HCT116 (cell line): ENCODE measurements at regions not wholly inside any gene's neighbourhood (a gene's known extent, or its start where the extent isn't known, plus 50 kb on each side); places are given as distances from the start of the nearest gene placed in this dataset.

Experiments used
- ATAC-seq: fragments of 200-7000 bp; cut with Tn5 transposase; 2 replicates; pipeline ENCODE4 v1.9.1; 2020; ENCODE audit warnings: mild to moderate bottlenecking, moderate library complexity
- BruUV-seq: library from RNA; stranded (reverse); fragments of 400-500 nt; replicated peaks from 2 replicates; lab custom pipeline; 2021; lab: Mats Ljungman, UMichigan
- CTCF ChIA-PET: fragments of 300-600 bp; sonication (Branson Sonifier 250); formaldehyde crosslinking; loops from one replicate; lab custom pipeline; 2021; ENCODE audit warnings: antibody characterized with exemption; lab: Charles Lee
- POLR2A ChIA-PET: fragments of 300-600, 350-600 bp; sonication (Branson Sonifier 250); formaldehyde crosslinking; loops from one replicate; lab custom pipeline; 2021; ENCODE audit warnings: antibody characterized with exemption; lab: Charles Lee
- RAD21 ChIA-PET, 2 experiments: fragments of 300-600 bp; sonication (Branson Sonifier 250); formaldehyde crosslinking; loops; one replicate each; lab custom pipeline; 2023; ENCODE audit warnings: low total read pairs in 2 of 2; ENCODE audit not compliant: uncharacterized antibody in 2 of 2, unreplicated experiment in 2 of 2, low non-redundant PET in 1 of 2; lab: Charles Lee
- DNase-seq: peaks from one replicate; pipeline ENCODE4 v3.0.0-alpha.2; 2010; ENCODE audit warnings: low read depth, low spot score
- H2AFZ ChIP-seq: fragments of 200-600 bp; shearing (Covaris generic), sonication (generic); 2 replicates; pipeline ENCODE4 v1.6.1; 2017; ENCODE audit warnings: low read depth, mixed run types, mixed read lengths, antibody characterized with exemption, low read length; ENCODE audit not compliant: poor library complexity, severe bottlenecking
- H3K27ac ChIP-seq: 2 replicates; pipeline ENCODE4 v1.5.1; 2012; ENCODE audit warnings: low read depth, low read length
- H3K27me3 ChIP-seq: fragments of 200-600 bp; sonication (generic); 2 replicates; pipeline ENCODE4 v1.6.1; 2016; ENCODE audit warnings: mixed run types, low read length, mixed read lengths; ENCODE audit not compliant: insufficient read depth
- H3K36me3 ChIP-seq, 2 experiments: fragments of 200-500 bp in 1 of 2; fragments of 200-600 bp in 1 of 2; sonication (Bioruptor generic) in 1 of 2; sonication (generic) in 1 of 2; 2 replicates each; pipeline versions ENCODE4 v1.5.1 to v1.6.1; 2014 to 2016; ENCODE audit warnings: low read length in 2 of 2, inconsistent platforms in 1 of 2, mixed read lengths in 1 of 2, mixed run types in 1 of 2; ENCODE audit not compliant: insufficient read depth in 2 of 2, control insufficient read depth in 1 of 2
- H3K4me1 ChIP-seq, 2 experiments: fragments of 200-600 bp in 1 of 2; sonication (generic) in 1 of 2; 2 replicates each; pipeline versions ENCODE4 v1.5.1 to v1.6.1; 2012 to 2017; ENCODE audit warnings: low read length in 2 of 2, inconsistent platforms in 1 of 2, mild to moderate bottlenecking in 1 of 2, mixed read lengths in 1 of 2, mixed run types in 1 of 2, moderate library complexity in 1 of 2; ENCODE audit not compliant: insufficient read depth in 2 of 2, control insufficient read depth in 1 of 2
- H3K4me2 ChIP-seq: fragments of 200-600 bp; sonication (generic); 2 replicates; pipeline ENCODE4 v1.6.1; 2017; ENCODE audit warnings: mixed run types, low read length, mixed read lengths
- H3K4me3 ChIP-seq, 2 experiments: fragments of 200-600 bp in 1 of 2; sonication (generic) in 1 of 2; replicated peaks in 1 of 2; 2 replicates each; pipeline ENCODE4 v1.5.1; 2011 to 2016; ENCODE audit warnings: low read length in 2 of 2, control low read depth in 1 of 2, low read depth in 1 of 2, mild to moderate bottlenecking in 1 of 2, mixed read lengths in 1 of 2, mixed run types in 1 of 2
- H3K79me2 ChIP-seq: fragments of 200-600 bp; sonication (generic); 2 replicates; pipeline ENCODE4 v1.6.1; 2017; ENCODE audit warnings: mild to moderate bottlenecking, mixed run types, low read length, moderate library complexity, mixed read lengths; ENCODE audit not compliant: insufficient read depth
- H3K9ac ChIP-seq: fragments of 200-600 bp; sonication (generic); 2 replicates; pipeline ENCODE4 v1.6.1; 2016; ENCODE audit warnings: low read length, mixed read lengths
- H3K9me2 ChIP-seq: fragments of 200-600 bp; sonication (generic), shearing (Covaris generic); 2 replicates; pipeline ENCODE4 v1.6.1; 2017; ENCODE audit warnings: mixed run types, mild to moderate bottlenecking, moderate library complexity; ENCODE audit not compliant: insufficient read depth
- H3K9me3 ChIP-seq, 2 experiments: fragments of 200-500 bp in 1 of 2; fragments of 200-600 bp in 1 of 2; sonication (Bioruptor generic) in 1 of 2; sonication (generic) in 1 of 2; 2 replicates each; pipeline ENCODE4 v1.6.1; 2014 to 2017; ENCODE audit warnings: low read length in 2 of 2, mixed read lengths in 2 of 2, inconsistent platforms in 1 of 2, low read depth in 1 of 2, mild to moderate bottlenecking in 1 of 2, mixed run types in 1 of 2, moderate library complexity in 1 of 2; ENCODE audit not compliant: control insufficient read depth in 1 of 2, insufficient read depth in 1 of 2
- H4K20me1 ChIP-seq: fragments of 200-600 bp; sonication (generic), shearing (Covaris generic); 2 replicates; pipeline ENCODE4 v1.6.1; 2017; ENCODE audit warnings: mixed run types, mild to moderate bottlenecking, moderate library complexity; ENCODE audit not compliant: insufficient read depth
- ATF3 ChIP-seq: IDR thresholded peaks from 2 replicates; pipeline ENCODE4 v1.6.1; 2012
- CBX3 ChIP-seq: IDR thresholded peaks from 2 replicates; pipeline ENCODE4 v1.6.1; 2012; ENCODE audit warnings: low read depth
- CEBPB ChIP-seq: IDR thresholded peaks from 2 replicates; pipeline ENCODE4 v1.6.1; 2012; ENCODE audit warnings: low read depth
- EGR1 ChIP-seq: IDR thresholded peaks from 2 replicates; pipeline ENCODE4 v1.6.1; 2012; ENCODE audit warnings: low read depth
- EZH2 ChIP-seq: fragments of 200-600 bp; sonication (generic); IDR thresholded peaks from 2 replicates; pipeline ENCODE4 v1.6.1; 2017; ENCODE audit warnings: antibody characterized with exemption, mixed run types
- EZH2phosphoT487 ChIP-seq: fragments of 200-600 bp; IDR thresholded peaks from 2 replicates; pipeline ENCODE4 v1.6.1; 2018; ENCODE audit warnings: antibody characterized with exemption, borderline replicate concordance
- FOSL1 ChIP-seq: IDR thresholded peaks from 2 replicates; pipeline ENCODE4 v1.6.1; 2012; ENCODE audit warnings: low read depth
- JUND ChIP-seq: IDR thresholded peaks from 2 replicates; pipeline ENCODE4 v1.6.1; 2012
- RAD21 ChIP-seq: IDR thresholded peaks from 2 replicates; pipeline ENCODE4 v1.6.1; 2012; ENCODE audit warnings: low read depth, mild to moderate bottlenecking
- REST ChIP-seq: IDR thresholded peaks from 2 replicates; pipeline ENCODE4 v1.6.1; 2012; ENCODE audit warnings: low read depth
- SIN3A ChIP-seq: IDR thresholded peaks from 2 replicates; pipeline ENCODE4 v1.6.1; 2012; ENCODE audit warnings: low read depth
- SP1 ChIP-seq: IDR thresholded peaks from 2 replicates; pipeline ENCODE4 v1.6.1; 2012; ENCODE audit warnings: low read depth
- SRF ChIP-seq: IDR thresholded peaks from 2 replicates; pipeline ENCODE4 v1.6.1; 2012; ENCODE audit warnings: low read depth
- TCF7L2 ChIP-seq: IDR thresholded peaks from 2 replicates; pipeline ENCODE4 v1.7.0; 2011; ENCODE audit warnings: borderline replicate concordance, inconsistent platforms; ENCODE audit not compliant: insufficient read depth, insufficient read length; ENCODE audit errors: extremely low read depth
- YY1 ChIP-seq: IDR thresholded peaks from 2 replicates; pipeline ENCODE4 v1.6.1; 2011; ENCODE audit warnings: low read length, low read depth, moderate library complexity, mild to moderate bottlenecking; ENCODE audit not compliant: insufficient replicate concordance; ENCODE audit errors: extremely low read depth
- ZBTB33 ChIP-seq: IDR thresholded peaks from 2 replicates; pipeline ENCODE4 v1.6.1; 2011; ENCODE audit warnings: mild to moderate bottlenecking, low read length, moderate library complexity; ENCODE audit not compliant: insufficient replicate concordance; ENCODE audit errors: extremely low read depth
- intact Hi-C: fragments of 100-400 bp; cut with micrococcal nuclease; formaldehyde crosslinking; loops from 2 replicates; pipeline ENCODE4 v1.10.0; 2022
- TF ChIP-seq, protein P1 (sequence below), 3 experiments: fragments of 200-600 bp in 1 of 3; sonication (generic) in 1 of 3; IDR thresholded peaks in 2 of 3; conservative IDR thresholded peaks in 1 of 3; 2 replicates each; pipeline ENCODE4 v1.5.1; 2012 to 2017; ENCODE audit warnings: low read depth in 2 of 3, low read length in 2 of 3, antibody characterized with exemption in 1 of 3, borderline replicate concordance in 1 of 3, control low read depth in 1 of 3, mild to moderate bottlenecking in 1 of 3, mixed read lengths in 1 of 3, mixed run types in 1 of 3, moderate library complexity in 1 of 3; ENCODE audit not compliant: insufficient read depth in 1 of 3
- TF ChIP-seq, protein P2 (sequence below): IDR thresholded peaks from 2 replicates; pipeline ENCODE4 v1.6.1; 2012

- TF ChIP-seq, protein P1, sequence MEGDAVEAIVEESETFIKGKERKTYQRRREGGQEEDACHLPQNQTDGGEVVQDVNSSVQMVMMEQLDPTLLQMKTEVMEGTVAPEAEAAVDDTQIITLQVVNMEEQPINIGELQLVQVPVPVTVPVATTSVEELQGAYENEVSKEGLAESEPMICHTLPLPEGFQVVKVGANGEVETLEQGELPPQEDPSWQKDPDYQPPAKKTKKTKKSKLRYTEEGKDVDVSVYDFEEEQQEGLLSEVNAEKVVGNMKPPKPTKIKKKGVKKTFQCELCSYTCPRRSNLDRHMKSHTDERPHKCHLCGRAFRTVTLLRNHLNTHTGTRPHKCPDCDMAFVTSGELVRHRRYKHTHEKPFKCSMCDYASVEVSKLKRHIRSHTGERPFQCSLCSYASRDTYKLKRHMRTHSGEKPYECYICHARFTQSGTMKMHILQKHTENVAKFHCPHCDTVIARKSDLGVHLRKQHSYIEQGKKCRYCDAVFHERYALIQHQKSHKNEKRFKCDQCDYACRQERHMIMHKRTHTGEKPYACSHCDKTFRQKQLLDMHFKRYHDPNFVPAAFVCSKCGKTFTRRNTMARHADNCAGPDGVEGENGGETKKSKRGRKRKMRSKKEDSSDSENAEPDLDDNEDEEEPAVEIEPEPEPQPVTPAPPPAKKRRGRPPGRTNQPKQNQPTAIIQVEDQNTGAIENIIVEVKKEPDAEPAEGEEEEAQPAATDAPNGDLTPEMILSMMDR (IDR thresholded peaks at IDR 0.05 in 2 of 3, conservative IDR thresholded peaks at IDR 0.05 in 1 of 3; ENCODE audit: borderline replicate concordance in 1 of 3, insufficient read depth in 1 of 3, low read depth in 2 of 3, low read length in 2 of 3) = no peak
- TF ChIP-seq TCF7L2 = no peak
- TF ChIP-seq RAD21 = no peak
- TF ChIP-seq EGR1 = no peak
- TF ChIP-seq ATF3 = no peak
- no peak for TF ChIP-seq EZH2
- no peak for TF ChIP-seq SIN3A
- no peak for TF ChIP-seq SRF
- TF ChIP-seq SP1 = no peak
- TF ChIP-seq CEBPB = no peak
- no peak for TF ChIP-seq JUND
Observed at GRCh38 chr7:124489082-124489819, 276.3 kb downstream of the GPR37 start (continued).

- Histone ChIP-seq H3K9me2 (no peaks in the 10 kb centered on the region), H3K4me1 (no peaks in the 10 kb centered on the region), H3K9ac (no peak overlapping the region), H3K4me2 (no peak overlapping the region), H4K20me1 (no peaks in the 10 kb centered on the region), H3K79me2 (no peaks in the 10 kb centered on the region), H3K27me3 (no peaks in the 10 kb centered on the region), H3K36me3 (no peaks in the 10 kb centered on the region), H3K9me3 (no peaks in the 10 kb centered on the region), H3K4me3 (no peak overlapping the region), H2AFZ (no peak overlapping the region), H3K27ac (no peak overlapping the region)
- ATAC-seq (no peak), DNase-seq (no peak)
- CTCF ChIA-PET = no interaction called here
- no TSS peak for BruUV-seq
- RAD21 ChIA-PET = no interaction called here
- POLR2A ChIA-PET = no interaction called here
- TF ChIP-seq FOSL1 (no peak), EZH2phosphoT487 (no peak), SP1 (no peak), REST (no peak), ZBTB33 (no peak), YY1 (no peak), SRF (no peak), CBX3 (no peak)
- TF ChIP-seq, protein P2, sequence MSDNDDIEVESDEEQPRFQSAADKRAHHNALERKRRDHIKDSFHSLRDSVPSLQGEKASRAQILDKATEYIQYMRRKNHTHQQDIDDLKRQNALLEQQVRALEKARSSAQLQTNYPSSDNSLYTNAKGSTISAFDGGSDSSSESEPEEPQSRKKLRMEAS = no peak
- intact Hi-C loops = no loop called here
Observed at GRCh38 chr7:124482229-124482628, 283.4 kb downstream of the GPR37 start.
